ENCODE measurements at regions not wholly inside any gene's neighbourhood (a gene's known extent, or its start where the extent isn't known, plus 50 kb on each side); places are given as distances from the start of the nearest gene placed in this dataset.
"Not testable (repeated sequence)": the region's sequence is repeated elsewhere in the genome, so short reads cannot be mapped to it uniquely, and the experiment has no call there.

- not testable (repeated sequence) for TF ChIP-seq CTCF, EZH2, EZH2phosphoT487 (IDR thresholded peaks at IDR 0.05)
Observed at GRCh38 chr6:60663199-60663598, 1622.8 kb downstream of the KHDRBS2 start.

All from neural progenitor cell (in vitro differentiated cells).